GM18858 (cell line): ENCODE measurements at regions not wholly inside any gene's neighbourhood (a gene's known extent, or its start where the extent isn't known, plus 50 kb on each side); places are given as distances from the start of the nearest gene placed in this dataset.

Source experiments
- ATAC-seq: cut with Tn5 transposase; IDR thresholded peaks from one replicate; pipeline ENCODE4 v1.9.1; 2021; ENCODE audit not compliant: unreplicated experiment

DNA sequence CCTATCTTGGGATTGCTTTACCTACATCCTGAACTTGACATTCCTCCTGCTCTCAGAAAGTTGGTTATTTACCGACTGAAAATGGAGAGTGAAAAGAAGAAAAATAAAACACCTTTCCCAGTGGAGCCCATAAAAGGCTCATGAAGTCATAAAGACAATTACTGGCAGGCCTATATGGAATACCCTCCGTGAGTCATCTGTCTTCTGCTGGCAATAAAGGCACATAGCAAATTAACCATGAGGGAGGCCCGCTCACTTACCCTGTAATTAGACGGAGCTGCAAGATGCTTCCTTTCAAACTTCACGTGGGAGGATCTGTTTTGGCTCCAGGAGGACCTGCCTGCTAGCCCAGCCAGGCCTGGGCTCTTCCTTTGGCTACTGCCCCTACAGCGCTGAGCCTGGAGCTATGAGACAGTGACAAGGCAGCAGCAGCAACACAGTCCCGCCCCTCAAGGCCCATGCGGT is 540.4 kb downstream of the BUD13 start:
- ATAC-seq: no peak

DNA sequence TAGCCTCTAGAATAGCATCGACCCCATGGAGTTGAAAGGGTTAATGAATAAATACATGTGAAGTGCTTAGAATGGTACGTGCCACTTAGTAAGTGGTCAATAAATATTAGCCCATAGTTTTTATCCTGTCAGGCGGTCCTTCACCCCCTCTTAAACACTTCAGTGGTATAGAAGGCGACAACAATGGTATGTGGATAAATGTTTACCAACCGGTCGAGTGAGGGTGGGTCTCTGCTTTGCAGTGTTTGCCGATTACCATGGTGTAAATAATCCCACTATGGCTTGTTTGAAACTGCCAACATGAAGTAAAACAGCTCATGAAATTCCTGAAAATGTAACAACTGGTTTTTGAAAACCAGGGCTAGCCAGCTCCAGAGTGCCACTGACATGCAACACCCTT is 541.2 kb downstream of the BUD13 start:
- ATAC-seq: no peak

GRCh38 chr11:116230438-116230837 is 542.3 kb downstream of the BUD13 start:
- no peak for ATAC-seq

- no peak for ATAC-seq
Measured at GRCh38 chr11:116229236-116229970, 543.4 kb downstream of the BUD13 start.

GRCh38 chr11:116226731-116227130 is 546.1 kb downstream of the BUD13 start:
- no peak for ATAC-seq

DNA sequence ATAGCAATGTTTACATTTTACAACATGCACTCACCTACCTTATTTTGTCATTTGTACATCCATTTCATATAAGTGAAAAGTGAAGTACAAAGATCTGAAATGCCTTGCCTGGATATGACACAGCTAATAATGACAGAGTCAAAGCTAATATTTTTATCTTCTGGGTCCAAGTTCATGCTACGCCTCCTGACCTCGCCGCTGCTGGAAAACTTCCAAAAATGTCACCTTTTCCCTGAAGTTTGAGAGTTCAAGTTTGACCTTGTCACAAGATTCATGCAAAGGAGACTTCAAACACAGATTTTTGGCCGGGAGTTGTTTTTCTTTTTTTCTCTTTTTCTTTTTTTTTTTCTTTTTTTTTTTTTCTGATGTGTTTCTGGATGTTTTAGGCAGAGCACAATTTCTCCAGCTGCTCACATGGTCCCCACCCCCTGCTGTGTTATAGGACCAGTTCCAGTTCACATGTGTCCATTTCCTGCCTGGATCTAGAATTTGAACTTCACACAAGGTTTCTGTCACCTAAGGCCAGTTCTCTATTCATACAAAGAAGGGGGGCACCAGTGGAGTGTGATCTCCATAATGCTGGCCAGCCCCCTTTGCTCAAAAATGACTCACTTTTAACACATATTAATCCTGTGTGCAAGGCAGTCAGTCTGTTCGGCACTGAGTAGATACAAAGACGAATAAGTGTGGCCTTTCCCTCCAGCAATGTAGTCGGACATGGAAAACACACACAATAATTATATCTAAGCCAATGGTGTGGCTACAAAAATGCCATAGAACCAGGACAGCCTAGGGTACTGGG is 546.8 kb downstream of the BUD13 start:
- ATAC-seq: no peak

DNA sequence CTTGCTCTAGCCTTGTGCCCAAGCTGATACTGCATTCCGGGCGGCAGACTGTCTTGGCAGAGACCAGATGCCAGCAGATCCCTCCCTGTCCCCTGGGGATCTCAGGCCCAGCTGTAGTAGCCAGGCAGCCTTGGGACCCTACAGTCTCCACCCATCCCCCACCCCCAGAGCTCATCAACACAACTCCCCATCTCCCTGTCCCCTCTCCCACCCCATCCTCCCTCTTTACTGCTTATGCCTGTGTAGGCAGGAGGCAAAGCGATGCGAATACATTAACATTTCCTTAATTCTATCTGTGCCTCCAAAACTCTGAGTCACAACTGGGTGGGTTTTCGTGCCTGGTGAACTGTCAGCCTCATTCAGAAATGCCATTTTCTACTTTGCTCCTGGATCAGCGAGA is 547.6 kb downstream of the BUD13 start:
- no peak for ATAC-seq

DNA sequence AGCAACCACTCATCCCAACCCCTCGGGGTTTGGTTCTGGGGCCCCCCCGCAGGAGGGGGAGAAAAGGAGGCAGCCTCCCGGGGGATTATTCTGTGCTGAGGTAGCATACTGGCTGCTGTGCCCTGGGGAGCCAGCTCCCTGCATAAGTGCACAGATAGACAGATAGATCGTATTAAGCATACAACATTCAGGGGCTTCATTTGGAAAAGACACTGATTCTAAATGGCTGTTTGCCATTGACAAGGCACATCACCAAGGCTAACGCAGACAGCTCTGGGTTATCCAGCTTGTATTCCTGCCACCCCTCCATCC is 547.9 kb downstream of the BUD13 start:
- no peak for ATAC-seq

- ATAC-seq: no peak
Measured at GRCh38 chr11:116224154-116224888, 548.5 kb downstream of the BUD13 start.

GRCh38 chr11:116221351-116221750 is 551.4 kb downstream of the BUD13 start:
- ATAC-seq: no peak

DNA sequence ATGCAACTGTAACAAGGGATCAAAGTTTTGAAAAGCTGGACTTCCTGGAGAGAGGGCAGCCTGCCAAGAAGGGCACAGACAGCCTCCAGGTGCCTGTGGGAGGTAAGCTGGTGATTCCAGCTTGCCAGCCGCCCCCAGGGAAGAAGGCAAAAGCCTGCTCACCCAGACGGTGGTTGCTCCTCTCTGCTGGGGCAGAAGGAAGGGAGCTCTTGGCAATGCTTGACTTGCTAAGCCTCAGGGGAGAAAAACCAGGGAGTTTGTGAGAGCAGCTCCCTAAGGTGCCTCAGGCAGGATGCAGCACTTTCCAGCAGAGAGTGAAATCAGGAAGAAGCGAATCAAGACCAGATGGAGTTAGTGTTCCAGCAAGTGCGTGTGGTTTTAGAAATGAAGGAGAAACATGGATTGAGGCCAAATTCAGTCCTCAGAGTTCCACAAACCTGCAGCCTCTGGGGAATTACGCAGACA is 553.6 kb downstream of the BUD13 start:
- no peak for ATAC-seq

DNA sequence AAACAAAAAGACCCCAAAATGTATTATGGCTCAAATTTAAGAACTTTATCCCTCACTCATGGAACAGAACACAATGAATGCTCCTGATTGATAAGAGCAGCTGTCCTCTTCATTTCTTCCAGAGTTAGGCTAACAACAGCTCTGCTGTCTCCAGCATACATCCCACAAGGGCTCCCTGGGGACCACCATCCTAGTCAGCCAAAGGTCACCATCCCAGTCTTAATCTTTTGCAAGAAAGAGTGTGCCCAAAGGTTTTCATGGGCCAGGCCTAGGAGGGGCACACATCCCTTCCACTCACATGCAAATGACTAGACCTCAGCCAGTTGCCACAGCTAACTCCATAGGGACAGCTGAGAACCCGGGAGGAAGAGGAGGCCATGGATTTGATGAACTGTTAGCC is 555.3 kb downstream of the BUD13 start:
- no peak for ATAC-seq

DNA sequence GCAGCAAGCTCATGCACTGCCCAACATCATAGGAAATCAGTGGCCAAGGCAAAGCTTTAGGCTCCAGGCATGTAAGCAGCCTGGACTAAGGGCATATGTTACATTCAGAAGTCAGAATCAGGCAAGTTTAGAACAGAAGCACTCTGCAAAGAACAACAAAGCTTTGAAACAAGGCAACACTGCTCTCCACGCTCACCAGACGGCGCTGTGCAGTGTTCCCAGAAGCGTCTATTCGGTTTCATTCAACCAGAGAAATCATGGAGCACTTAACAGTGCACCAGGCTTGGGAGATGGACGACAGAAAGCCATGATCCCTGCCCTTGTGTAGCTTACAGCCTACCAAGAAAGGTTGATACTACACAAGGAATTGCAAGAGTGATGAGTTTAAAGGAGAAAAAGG is 555.8 kb downstream of the BUD13 start:
- no peak for ATAC-seq

GRCh38 chr11:116215471-116216113 is 557.2 kb downstream of the BUD13 start:
- no peak for ATAC-seq

DNA sequence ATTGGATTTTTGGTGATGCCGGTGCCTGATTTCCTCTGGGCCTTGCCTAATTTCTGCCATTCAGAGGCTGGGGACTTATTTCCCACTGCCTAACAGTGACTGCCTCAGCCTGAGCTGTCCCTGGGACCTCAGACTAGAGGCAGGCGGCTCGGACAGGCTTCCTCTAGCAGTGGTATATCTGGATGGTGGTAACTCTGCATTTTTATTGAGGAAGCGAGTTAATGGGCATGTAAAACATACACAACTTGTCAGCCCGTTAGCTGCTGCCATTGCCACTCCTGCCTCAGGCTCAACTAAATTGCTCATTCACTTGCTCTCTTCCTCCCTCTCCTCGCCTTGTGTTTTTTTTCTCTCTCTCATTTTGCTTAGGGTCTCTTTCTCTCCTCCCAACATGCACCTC is 561.6 kb downstream of the BUD13 start:
- no peak for ATAC-seq

DNA sequence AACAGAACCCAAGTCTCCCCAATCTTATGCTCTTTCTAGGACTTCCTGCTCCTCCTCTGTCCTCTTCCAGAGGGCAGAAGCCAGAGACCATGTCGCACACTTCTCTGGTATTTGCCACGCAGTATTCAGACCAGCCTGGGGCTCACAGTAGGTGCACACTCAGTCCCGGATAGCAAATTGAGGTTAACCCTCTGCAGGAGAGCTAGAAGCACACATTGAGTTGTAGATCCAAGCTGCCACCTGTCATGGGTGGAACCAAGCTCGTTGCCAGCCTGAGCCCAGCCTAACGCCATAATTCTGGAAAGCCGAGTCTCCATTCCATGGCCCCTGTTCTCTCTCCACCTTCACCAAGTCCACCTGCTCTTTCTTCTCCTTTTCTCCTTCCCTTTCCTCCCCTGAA is 562.1 kb downstream of the BUD13 start:
- no peak for ATAC-seq

- ATAC-seq: no peak
Measured at GRCh38 chr11:116209255-116209654, 563.5 kb downstream of the BUD13 start.

DNA sequence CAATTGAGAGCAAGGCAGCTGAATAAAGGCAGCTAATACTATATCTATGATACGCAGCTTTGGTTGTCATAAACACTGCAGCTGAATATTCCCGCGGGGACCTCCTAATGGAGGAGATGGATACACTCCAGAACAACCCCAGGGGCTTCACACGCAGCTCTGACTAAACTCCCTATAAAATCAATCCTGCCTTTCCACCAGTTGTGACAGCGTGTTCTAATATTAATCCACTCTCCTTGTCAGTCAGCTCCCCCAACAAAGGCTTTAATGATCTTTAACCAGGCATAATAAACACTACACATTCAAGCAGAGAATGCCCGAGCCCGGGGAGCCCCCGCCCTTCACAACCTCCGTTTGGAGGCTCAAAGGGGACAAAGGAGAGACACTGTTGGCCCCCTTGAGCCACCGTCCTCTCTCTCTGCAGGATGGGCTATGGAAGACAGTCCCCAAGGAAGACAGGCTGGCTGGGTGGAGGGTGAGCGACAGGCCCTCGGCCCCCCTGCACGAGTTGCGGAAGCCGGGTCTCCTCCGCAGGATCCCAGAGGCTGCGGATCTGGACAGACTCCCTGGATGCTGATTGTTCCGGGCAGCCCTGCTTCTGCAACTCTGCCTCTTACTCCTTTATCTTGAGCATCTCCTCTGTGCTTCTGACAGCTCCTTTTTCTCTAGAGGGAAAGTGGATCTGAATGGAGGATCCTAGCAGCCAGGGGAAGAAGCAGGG is 565.2 kb downstream of the BUD13 start:
- ATAC-seq: no peak

DNA sequence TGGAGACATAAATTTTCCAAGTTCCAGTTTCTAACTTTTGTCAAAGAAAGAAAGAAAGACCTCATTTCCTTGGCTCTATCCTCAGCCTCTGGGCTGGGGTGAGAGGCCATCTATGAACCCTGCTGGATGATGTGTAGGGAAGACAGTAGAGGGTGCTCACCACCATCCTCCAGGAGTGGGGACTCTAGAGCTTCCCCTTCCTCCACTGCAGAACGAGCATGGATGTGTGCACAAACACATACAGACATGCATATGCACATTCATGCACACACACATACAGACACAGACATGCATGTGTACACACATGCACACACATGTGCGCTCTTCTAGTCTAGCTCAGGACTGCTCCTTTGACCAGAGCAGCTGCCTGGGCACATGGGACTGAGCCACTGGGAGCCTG is 565.8 kb downstream of the BUD13 start:
- ATAC-seq: no peak

GRCh38 chr11:116202922-116203321 is 569.9 kb downstream of the BUD13 start:
- no peak for ATAC-seq

DNA sequence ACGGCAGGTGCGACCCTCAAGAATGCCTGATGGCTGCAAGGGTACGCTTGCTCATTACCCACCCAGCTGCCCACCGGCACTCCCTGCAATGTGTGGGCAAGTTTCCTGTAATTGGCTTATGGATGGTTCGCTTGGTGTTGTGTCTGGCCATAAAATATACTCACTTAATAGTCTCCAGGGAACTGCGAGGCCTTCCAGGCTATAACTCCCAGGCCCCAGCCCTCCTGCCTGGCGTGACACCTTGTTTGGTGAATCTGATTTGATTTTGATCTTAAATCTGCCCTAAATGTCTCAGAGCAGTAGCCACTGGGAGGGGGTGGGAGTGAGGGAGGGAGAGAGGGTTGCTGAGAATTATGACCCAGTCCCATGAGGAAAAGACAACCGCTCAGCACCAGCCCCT is 572.2 kb downstream of the BUD13 start:
- no peak for ATAC-seq
